Parathyroid adenoma (tissue), 2 donors: ENCODE measurements at regions not wholly inside any gene's neighbourhood (a gene's known extent, or its start where the extent isn't known, plus 50 kb on each side); places are given as distances from the start of the nearest gene placed in this dataset.
A peak's percentile ranks its signal among the peaks of the same experiment; 100 is the strongest.

Experiments
- H2AFZ ChIP-seq: fragments of 300-600 bp; sonication (generic); one replicate; pipeline ENCODE4 v1.7.0; 2017; ENCODE audit warnings: antibody characterized with exemption, mild to moderate bottlenecking
- H3K27ac ChIP-seq: fragments of 300-600 bp; sonication (generic); one replicate; pipeline ENCODE4 v1.7.0; 2017
- H3K27me3 ChIP-seq: fragments of 300-600 bp; sonication (generic); one replicate; pipeline ENCODE4 v1.7.0; 2017; ENCODE audit warnings: low read length; ENCODE audit not compliant: control insufficient read depth, insufficient read depth
- H3K36me3 ChIP-seq: fragments of 300-600 bp; sonication (generic); one replicate; pipeline ENCODE4 v1.7.0; 2017; ENCODE audit warnings: low read length; ENCODE audit not compliant: control insufficient read depth, insufficient read depth
- H3K4me1 ChIP-seq: fragments of 300-600 bp; sonication (generic); one replicate; pipeline ENCODE4 v1.7.0; 2017; ENCODE audit warnings: control low read depth
- H3K4me2 ChIP-seq: fragments of 300-600 bp; sonication (generic); one replicate; pipeline ENCODE4 v1.7.0; 2017; ENCODE audit warnings: low read length
- H3K4me3 ChIP-seq: fragments of 300-600 bp; sonication (generic); one replicate; pipeline ENCODE4 v1.7.0; 2017; ENCODE audit warnings: low read depth, low read length
- H3K79me2 ChIP-seq: fragments of 300-600 bp; sonication (generic); one replicate; pipeline ENCODE4 v1.7.0; 2017; ENCODE audit warnings: control low read depth
- H3K9ac ChIP-seq: fragments of 300-600 bp; sonication (generic); one replicate; pipeline ENCODE4 v1.7.0; 2017; ENCODE audit warnings: mild to moderate bottlenecking
- H3K9me3 ChIP-seq: fragments of 300-600 bp; sonication (generic); one replicate; pipeline ENCODE4 v1.7.0; 2017; ENCODE audit warnings: low read length; ENCODE audit not compliant: control insufficient read depth
- CTCF ChIP-seq: fragments of 300-600 bp; sonication (generic); IDR thresholded peaks from one replicate; pipeline ENCODE4 v1.7.0; 2017; ENCODE audit warnings: antibody characterized with exemption, mild to moderate bottlenecking
- donor health status: primary hyperparathyroidism.

DNA sequence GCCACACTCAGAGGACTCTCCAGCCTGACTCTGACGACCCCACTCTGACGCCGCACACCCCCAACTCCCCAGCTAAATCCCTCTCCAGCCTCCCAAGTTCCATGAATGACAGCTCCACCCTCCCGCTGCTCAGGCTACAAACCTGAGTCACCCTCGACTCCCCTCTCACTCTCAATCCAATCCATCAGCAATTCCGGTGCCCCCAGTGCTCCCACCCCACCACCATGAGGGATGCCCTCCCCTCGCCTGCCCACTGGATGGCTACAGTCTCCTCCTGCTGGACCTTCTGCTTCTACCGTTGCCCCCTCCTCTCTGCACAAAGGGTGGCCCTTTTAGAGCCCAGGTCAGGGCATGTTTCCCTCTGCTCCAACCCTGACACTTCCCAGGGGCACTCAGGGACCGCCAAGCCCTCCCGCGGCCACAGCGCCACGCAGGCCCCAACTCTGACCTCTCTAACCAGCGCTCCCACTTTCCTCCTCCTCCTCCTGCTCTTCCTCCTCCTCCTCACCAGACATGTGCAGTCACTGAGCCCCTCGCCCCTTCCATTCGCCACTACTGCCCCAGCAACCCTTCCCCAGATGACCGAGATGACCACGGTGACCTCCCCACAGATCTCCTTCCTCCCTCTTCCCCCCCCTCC lies 69.5 kb upstream of the NUP50 start:
- Histone ChIP-seq H2AFZ (no peak overlapping the region), H3K27me3 (no peaks in the 10 kb centered on the region), H3K4me2 (no peak overlapping the region), H3K36me3 (no peaks in the 10 kb centered on the region), H3K9ac (no peak overlapping the region), H3K27ac (no peak overlapping the region), H3K4me3 (no peak overlapping the region), H3K4me1 (no peaks in the 10 kb centered on the region), H3K9me3 (no peaks in the 10 kb centered on the region), H3K79me2 (no peaks in the 10 kb centered on the region)
- no peak for TF ChIP-seq CTCF

DNA sequence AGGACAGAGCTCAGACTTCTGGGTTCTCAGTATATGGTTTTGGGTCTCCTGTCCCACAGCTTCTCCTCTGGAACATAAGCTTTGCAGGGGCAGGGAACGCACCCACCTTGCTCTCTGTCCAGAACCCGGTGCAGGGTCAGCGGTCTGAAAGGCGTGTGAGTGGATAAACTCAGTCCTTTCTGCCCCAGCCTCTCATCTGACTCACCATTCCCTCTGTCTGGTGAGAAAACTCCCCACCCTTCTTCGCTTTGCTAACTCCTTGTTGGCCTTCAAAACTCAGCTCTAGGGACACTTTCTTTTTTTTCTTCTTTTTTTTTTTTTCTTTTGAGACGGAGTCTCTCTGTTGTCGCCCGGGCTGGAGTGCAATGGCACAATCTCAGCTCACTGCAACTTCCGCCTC lies 68.9 kb upstream of the NUP50 start:
- Histone ChIP-seq H3K4me3 (no peak overlapping the region), H3K27ac (no peak overlapping the region), H2AFZ (no peak overlapping the region), H3K4me2 (no peak overlapping the region), H3K27me3 (no peaks in the 10 kb centered on the region), H3K4me1 (no peaks in the 10 kb centered on the region), H3K36me3 (no peaks in the 10 kb centered on the region), H3K9ac (no peak overlapping the region), H3K9me3 (no peaks in the 10 kb centered on the region), H3K79me2 (no peaks in the 10 kb centered on the region)
- no peak for TF ChIP-seq CTCF

GRCh38 chr22:45096256-45096907 lies 67.3 kb upstream of the NUP50 start:
- Histone ChIP-seq H2AFZ (no peak overlapping the region), H3K4me2 (no peak overlapping the region), H3K36me3 (no peaks in the 10 kb centered on the region), H3K9me3 (no peaks in the 10 kb centered on the region), H3K27me3 (no peaks in the 10 kb centered on the region), H3K4me3 (no peak overlapping the region), H3K27ac (no peak overlapping the region), H3K9ac (no peak overlapping the region), H3K79me2 (no peaks in the 10 kb centered on the region), H3K4me1 (no peaks in the 10 kb centered on the region)
- TF ChIP-seq CTCF = peak; percentile 69

GRCh38 chr22:45097061-45097460 lies 66.7 kb upstream of the NUP50 start:
- H3K9me3 ChIP-seq = no peaks in the 10 kb centered on the region
- H2AFZ ChIP-seq = no peak overlapping the region
- H3K4me2 ChIP-seq = no peak overlapping the region
- H3K36me3 ChIP-seq = no peaks in the 10 kb centered on the region
- H3K4me1 ChIP-seq = no peaks in the 10 kb centered on the region
- H3K9ac ChIP-seq = no peak overlapping the region
- no peaks in the 10 kb centered on the region for H3K79me2 ChIP-seq
- H3K4me3 ChIP-seq = no peak overlapping the region
- no peak overlapping the region for H3K27ac ChIP-seq
- H3K27me3 ChIP-seq = no peaks in the 10 kb centered on the region
- TF ChIP-seq CTCF = no peak

DNA sequence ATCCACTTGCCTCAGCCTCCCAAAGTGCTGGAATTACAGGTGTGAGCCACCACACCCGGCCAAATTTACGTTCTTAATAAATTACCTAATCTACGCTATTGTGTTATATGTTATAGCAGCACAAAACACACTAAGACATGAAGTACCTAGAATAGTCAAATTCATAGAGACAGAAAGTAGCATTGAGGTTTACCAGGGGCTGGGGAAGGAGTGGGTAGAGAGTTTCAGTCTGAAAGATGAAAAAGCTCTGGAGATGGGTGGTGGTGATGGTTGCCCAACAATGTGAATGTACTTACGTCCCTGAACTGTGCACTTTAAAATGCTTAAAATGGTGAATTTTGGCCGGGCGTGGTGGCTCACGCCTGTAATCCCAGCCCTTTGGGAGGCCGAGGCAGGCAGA lies 65.7 kb upstream of the NUP50 start:
- Histone ChIP-seq H3K36me3 (no peaks in the 10 kb centered on the region), H3K4me3 (no peak overlapping the region), H3K9ac (no peak overlapping the region), H3K9me3 (no peaks in the 10 kb centered on the region), H3K79me2 (no peaks in the 10 kb centered on the region), H2AFZ (no peak overlapping the region), H3K4me2 (no peak overlapping the region), H3K27me3 (no peaks in the 10 kb centered on the region), H3K4me1 (no peaks in the 10 kb centered on the region), H3K27ac (no peak overlapping the region)
- TF ChIP-seq CTCF = no peak
